Muscle layer of colon (tissue), 2 donors: ENCODE measurements at regions not wholly inside any gene's neighbourhood (a gene's known extent, or its start where the extent isn't known, plus 50 kb on each side); places are given as distances from the start of the nearest gene placed in this dataset.

Source experiments
- H3K27ac ChIP-seq: one replicate; pipeline ENCODE4 v1.7.0; 2013; ENCODE audit warnings: low read depth, mild to moderate bottlenecking, low read length, moderate library complexity
- H3K27me3 ChIP-seq, 2 donors: one replicate each; pipeline ENCODE4 v1.7.0; 2013; ENCODE audit warnings: low read length in 2 of 2, mild to moderate bottlenecking in 2 of 2; ENCODE audit not compliant: insufficient read depth in 2 of 2, control insufficient read depth in 1 of 2
- H3K36me3 ChIP-seq: one replicate; pipeline ENCODE4 v1.7.0; 2013; ENCODE audit warnings: mild to moderate bottlenecking, low read length; ENCODE audit not compliant: insufficient read depth
- H3K4me1 ChIP-seq: one replicate; pipeline ENCODE4 v1.7.0; 2013; ENCODE audit warnings: mild to moderate bottlenecking, low read length; ENCODE audit not compliant: insufficient read depth
- H3K4me3 ChIP-seq, 2 donors: one replicate each; pipeline ENCODE4 v1.7.0; 2013; ENCODE audit warnings: low read length in 2 of 2, low read depth in 1 of 2, mild to moderate bottlenecking in 1 of 2, moderate library complexity in 1 of 2
- H3K9ac ChIP-seq: one replicate; pipeline ENCODE4 v1.7.0; 2013; ENCODE audit warnings: low read length
- H3K9me3 ChIP-seq: one replicate; pipeline ENCODE4 v1.7.0; 2013; ENCODE audit warnings: mild to moderate bottlenecking, low read length
- donor health status: abdominal sarcoma.
- donor health status: Adenocarcinoma of cecum.

DNA sequence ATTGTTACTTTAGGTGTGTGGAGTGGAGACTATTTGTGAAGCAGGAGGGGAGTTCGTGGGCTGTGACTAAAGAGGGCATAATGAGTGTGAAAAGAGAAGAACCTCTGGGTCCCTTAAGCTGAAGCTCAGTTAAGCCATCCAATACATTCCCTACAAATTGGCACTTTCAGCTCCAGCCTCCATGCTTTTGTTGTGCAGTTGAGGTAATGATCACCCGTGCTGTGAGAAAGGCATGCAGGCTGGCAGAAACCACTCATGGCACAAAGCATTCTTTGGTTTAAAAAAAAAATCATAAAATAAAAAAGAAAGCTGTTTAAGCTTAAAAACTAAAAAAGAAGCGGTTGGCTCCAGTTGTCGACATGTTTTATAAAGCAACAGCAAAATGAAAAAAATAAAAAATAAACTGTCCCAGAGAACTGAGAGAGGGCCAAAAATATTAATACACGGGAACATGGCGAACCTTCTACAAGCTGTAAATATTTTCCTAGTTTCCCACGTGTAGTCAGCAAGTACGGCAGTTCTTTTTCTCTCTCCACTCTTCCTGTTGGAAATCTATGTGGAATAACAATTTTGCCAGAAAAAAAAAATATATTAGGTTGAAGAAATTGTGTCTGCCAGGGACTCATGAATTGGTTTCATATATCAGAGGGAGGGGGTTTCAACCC is 82.2 kb downstream of the ANKRD60 start:
- Histone ChIP-seq H3K4me1 (no peaks in the 10 kb centered on the region), H3K9ac (no peak overlapping the region), H3K4me3 (no peak overlapping the region), H3K9me3 (no peaks in the 10 kb centered on the region), H3K36me3 (no peaks in the 10 kb centered on the region), H3K27ac (no peak overlapping the region), H3K27me3 (peaks cover 7 to 9% of the 10 kb centered on the region in 2 donors)

- Histone ChIP-seq H3K27ac (no peak overlapping the region), H3K4me1 (no peaks in the 10 kb centered on the region), H3K4me3 (no peak overlapping the region)
Observed at GRCh38 chr20:58145506-58146080, 82.9 kb downstream of the ANKRD60 start.

DNA sequence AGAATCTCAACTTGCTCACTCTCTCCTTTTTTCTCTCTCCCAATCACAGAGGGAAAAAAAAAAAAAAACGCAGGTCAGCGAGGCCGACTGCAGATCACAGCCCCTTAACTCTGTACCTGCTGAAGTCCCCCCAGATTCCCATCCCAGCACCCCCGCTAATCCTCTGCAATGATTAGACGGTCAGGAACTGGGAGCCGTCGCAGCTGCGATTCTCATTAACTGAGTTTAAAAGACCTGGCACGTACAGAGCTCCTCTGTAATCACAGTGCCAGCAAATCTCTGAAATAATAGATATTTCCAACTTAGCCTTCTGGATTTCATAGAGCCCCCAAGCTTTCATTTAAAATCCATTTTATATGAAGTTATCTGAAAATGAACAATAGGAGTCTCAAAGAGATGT is 84.4 kb downstream of the ANKRD60 start:
- Histone ChIP-seq H3K4me3 (no peak overlapping the region), H3K9ac (no peak overlapping the region), H3K9me3 (no peaks in the 10 kb centered on the region), H3K36me3 (no peaks in the 10 kb centered on the region), H3K27ac (no peak overlapping the region), H3K4me1 (no peaks in the 10 kb centered on the region), H3K27me3 (peaks cover 0 to 5% of the 10 kb centered on the region in 2 donors)

More at GRCh38 chr20:58145506-58146080, 82.9 kb downstream of the ANKRD60 start:
- Histone ChIP-seq H3K36me3 (no peaks in the 10 kb centered on the region), H3K9ac (no peak overlapping the region), H3K27me3 (peaks cover 7 to 9% of the 10 kb centered on the region in 2 donors), H3K9me3 (no peaks in the 10 kb centered on the region)

DNA sequence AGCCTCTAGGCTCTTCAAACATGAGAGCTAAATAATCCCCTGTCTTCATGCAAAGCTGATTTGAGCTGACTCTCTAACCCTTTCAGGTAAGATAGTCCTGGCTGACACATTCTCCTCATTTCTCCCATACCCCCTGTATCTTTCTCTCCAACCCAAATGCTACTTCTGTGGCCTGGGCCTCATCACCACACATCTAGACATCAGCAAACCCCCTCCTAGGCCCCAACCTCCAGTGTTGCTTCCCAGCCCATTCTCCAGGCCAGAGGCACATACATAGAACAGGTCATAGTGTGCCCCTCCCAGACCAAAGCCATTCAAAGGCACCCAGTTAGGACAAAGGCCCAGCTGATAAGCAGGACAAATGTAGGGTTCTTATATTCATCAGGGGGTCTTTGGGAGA is 84.9 kb downstream of the ANKRD60 start:
- no peaks in the 10 kb centered on the region for H3K36me3 ChIP-seq
- no peak overlapping the region for H3K4me3 ChIP-seq
- H3K27me3 ChIP-seq: no peaks in the 10 kb centered on the region
- H3K9me3 ChIP-seq: no peaks in the 10 kb centered on the region
- H3K4me1 ChIP-seq: no peaks in the 10 kb centered on the region
- no peak overlapping the region for H3K9ac ChIP-seq
- H3K27ac ChIP-seq: no peak overlapping the region

DNA sequence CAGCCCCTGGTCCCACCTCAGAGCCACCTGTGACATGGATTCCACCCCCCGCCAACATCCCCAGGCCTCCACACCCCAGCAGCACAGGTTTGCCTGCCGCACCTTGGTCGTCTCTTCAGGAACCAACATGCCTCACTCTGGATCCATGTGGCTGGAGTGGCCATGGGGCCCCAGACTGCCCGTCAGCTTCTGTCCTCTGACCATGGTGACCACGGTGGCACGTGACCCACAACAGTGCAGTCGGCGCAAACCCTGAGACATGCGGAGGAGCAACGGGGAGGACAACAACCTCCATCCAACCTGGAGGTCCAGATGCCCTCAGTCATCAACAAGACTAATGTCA is 85.6 kb downstream of the ANKRD60 start:
- Histone ChIP-seq H3K9me3 (no peaks in the 10 kb centered on the region), H3K27me3 (no peaks in the 10 kb centered on the region), H3K9ac (no peak overlapping the region), H3K36me3 (no peaks in the 10 kb centered on the region), H3K27ac (no peak overlapping the region), H3K4me1 (no peaks in the 10 kb centered on the region), H3K4me3 (no peak overlapping the region)

GRCh38 chr20:58141971-58142842 is 86.2 kb downstream of the ANKRD60 start:
- H3K9me3 ChIP-seq: no peaks in the 10 kb centered on the region
- H3K4me3 ChIP-seq: no peak overlapping the region
- H3K27ac ChIP-seq: no peak overlapping the region
- H3K4me1 ChIP-seq: no peaks in the 10 kb centered on the region
- no peak overlapping the region for H3K9ac ChIP-seq
- no peaks in the 10 kb centered on the region for H3K36me3 ChIP-seq
- peaks cover 0 to 4% of the 10 kb centered on the region in 2 donors for H3K27me3 ChIP-seq

GRCh38 chr20:58141496-58141895 is 87.0 kb downstream of the ANKRD60 start:
- Histone ChIP-seq H3K4me1 (no peaks in the 10 kb centered on the region), H3K36me3 (no peaks in the 10 kb centered on the region), H3K9ac (no peak overlapping the region), H3K27ac (no peak overlapping the region), H3K9me3 (no peaks in the 10 kb centered on the region), H3K27me3 (peaks cover 0 to 11% of the 10 kb centered on the region in 2 donors), H3K4me3 (no peak overlapping the region)

- Histone ChIP-seq H3K27ac (no peak overlapping the region), H3K4me1 (no peaks in the 10 kb centered on the region), H3K9me3 (no peaks in the 10 kb centered on the region), H3K27me3 (peaks cover 0 to 11% of the 10 kb centered on the region in 2 donors), H3K4me3 (no peak overlapping the region), H3K9ac (no peak overlapping the region), H3K36me3 (no peaks in the 10 kb centered on the region)
Observed at GRCh38 chr20:58140787-58141425, 87.5 kb downstream of the ANKRD60 start.

GRCh38 chr20:58139849-58140786 is 88.3 kb downstream of the ANKRD60 start:
- Histone ChIP-seq H3K4me1 (no peaks in the 10 kb centered on the region), H3K9ac (no peak overlapping the region), H3K27me3 (peaks cover 0 to 16% of the 10 kb centered on the region in 2 donors), H3K9me3 (no peaks in the 10 kb centered on the region), H3K36me3 (no peaks in the 10 kb centered on the region), H3K27ac (no peak overlapping the region), H3K4me3 (no peak overlapping the region)

DNA sequence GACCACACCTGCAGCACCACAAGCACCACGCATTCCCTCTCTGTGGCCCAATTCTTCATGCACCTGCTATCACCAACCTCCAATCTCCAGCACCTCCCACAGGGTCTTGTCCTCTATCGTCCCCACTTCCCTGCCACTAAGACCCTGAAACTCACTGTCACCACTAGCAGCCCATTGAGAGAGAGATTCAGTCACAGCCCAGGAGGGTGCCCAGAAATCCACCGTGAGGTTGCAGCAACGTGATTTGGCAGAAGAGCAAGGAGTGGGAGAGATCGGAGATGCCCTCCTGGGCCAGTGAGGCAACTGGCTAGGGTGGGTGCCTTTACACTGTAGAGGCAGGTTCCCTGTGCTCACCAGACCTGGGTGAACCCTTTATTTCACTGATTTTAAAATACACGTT is 90.1 kb downstream of the ANKRD60 start:
- H3K4me3 ChIP-seq: no peak overlapping the region
- peaks cover 0 to 20% of the 10 kb centered on the region in 2 donors for H3K27me3 ChIP-seq
- H3K27ac ChIP-seq: no peak overlapping the region
- H3K4me1 ChIP-seq: no peaks in the 10 kb centered on the region
- H3K36me3 ChIP-seq: no peaks in the 10 kb centered on the region
- H3K9ac ChIP-seq: no peak overlapping the region
- no peaks in the 10 kb centered on the region for H3K9me3 ChIP-seq
